Gastroesophageal sphincter (tissue), 4 donors: ENCODE measurements at regions not wholly inside any gene's neighbourhood (a gene's known extent, or its start where the extent isn't known, plus 50 kb on each side); places are given as distances from the start of the nearest gene placed in this dataset.

Experiments used
- ATAC-seq: fragments of 150-250 bp; one replicate; pipeline ENCODE4 v1.9.1; 2016; ENCODE audit warnings: mild to moderate bottlenecking, moderate library complexity
- H3K27ac ChIP-seq, 4 donors: fragments of 200-600 bp; sonication (generic) in 3 of 4; 1 replicate in 3 of 4; 2 replicates in 1 of 4; pipeline ENCODE4 v1.5.1; 2016 to 2019
- H3K27me3 ChIP-seq: fragments of 200-600 bp; sonication (generic); one replicate; pipeline ENCODE4 v1.5.1; 2019
- H3K36me3 ChIP-seq, 2 donors: fragments of 200-600 bp; sonication (generic); one replicate each; pipeline ENCODE4 v1.5.1; 2019; ENCODE audit warnings: control low read depth in 1 of 2
- H3K4me1 ChIP-seq, 3 donors: fragments of 200-600 bp; sonication (generic); 1 replicate in 2 of 3; 2 replicates in 1 of 3; pipeline ENCODE4 v1.5.1; 2016 to 2019; ENCODE audit warnings: control low read depth in 2 of 3
- H3K4me3 ChIP-seq, 2 donors: fragments of 200-600 bp; sonication (generic); one replicate each; pipeline ENCODE4 v1.5.1; 2019; ENCODE audit warnings: mild to moderate bottlenecking in 1 of 2, moderate library complexity in 1 of 2
- H3K9me3 ChIP-seq, 3 donors: fragments of 200-600 bp; sonication (generic); one replicate each; pipeline ENCODE4 v1.5.1; 2017 to 2019; ENCODE audit warnings: control low read depth in 2 of 3
- EP300 ChIP-seq: sonication (generic); formaldehyde crosslinking; IDR thresholded peaks from one replicate; pipeline ENCODE4 v1.6.1; 2017; ENCODE audit warnings: antibody characterized with exemption, mild to moderate bottlenecking
- POLR2A ChIP-seq, 2 donors: fragments of 450-650 bp; IDR thresholded peaks; one replicate each; pipeline ENCODE4 v1.6.1; 2017; ENCODE audit warnings: antibody characterized with exemption in 2 of 2, mild to moderate bottlenecking in 2 of 2, moderate library complexity in 1 of 2
- POLR2AphosphoS5 ChIP-seq: sonication (generic); formaldehyde crosslinking; IDR thresholded peaks from one replicate; pipeline ENCODE4 v1.6.1; 2017; ENCODE audit warnings: antibody characterized with exemption
- WGBS, 2 donors: methylation state at CpG; one replicate each; pipeline ENCODE4 v1.1.5; 2018; ENCODE audit warnings: low coverage in 1 of 2; 5-methylcytosine and 5-hydroxymethylcytosine counted together
- TF ChIP-seq, protein P1 (sequence below), 4 experiments: fragments of 200-600 bp in 2 of 4; fragments of 450-650 bp in 2 of 4; sonication (generic) in 1 of 4; IDR thresholded peaks; one replicate each; pipeline ENCODE4 v1.5.1; 2017 to 2019; ENCODE audit warnings: antibody characterized with exemption in 4 of 4, mild to moderate bottlenecking in 2 of 4, moderate library complexity in 2 of 4

- no peak for ATAC-seq
- peaks cover 32% of the 10 kb centered on the region for H3K27me3 ChIP-seq
Observed at GRCh38 chr16:51440131-51440889, 289.2 kb upstream of the SALL1 start.

DNA sequence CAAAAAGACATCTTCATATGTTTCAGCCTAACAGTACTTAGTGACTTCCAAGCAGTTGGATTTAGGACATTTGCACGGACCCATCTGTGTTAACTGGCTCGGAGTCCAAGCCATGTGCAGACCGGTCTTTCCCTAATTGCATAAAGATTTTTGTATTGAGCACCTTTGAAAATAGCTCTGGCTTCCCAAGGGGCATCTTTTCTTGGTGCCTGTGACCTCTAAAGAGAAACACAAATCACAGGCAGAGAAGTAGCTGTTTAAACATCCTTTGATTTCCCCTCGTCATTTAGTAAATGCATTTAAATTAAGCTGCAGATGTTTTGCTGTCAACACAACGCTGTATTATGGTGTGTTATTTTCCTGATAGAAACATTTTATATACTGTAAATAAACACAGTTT, 288.2 kb upstream of the SALL1 start:
- Histone ChIP-seq H3K4me1 (no peaks in the 10 kb centered on the region), H3K9me3 (peaks cover 0 to 9% (median 0%) of the 10 kb centered on the region in 3 donors), H3K27ac (no peak overlapping the region), H3K36me3 (no peaks in the 10 kb centered on the region), H3K4me3 (no peak overlapping the region), H3K27me3 (peaks cover 40% of the 10 kb centered on the region)
- TF ChIP-seq POLR2AphosphoS5 (no peak), EP300 (no peak), POLR2A (IDR thresholded peaks at IDR 0.05) (no peak)
- TF ChIP-seq, protein P1, sequence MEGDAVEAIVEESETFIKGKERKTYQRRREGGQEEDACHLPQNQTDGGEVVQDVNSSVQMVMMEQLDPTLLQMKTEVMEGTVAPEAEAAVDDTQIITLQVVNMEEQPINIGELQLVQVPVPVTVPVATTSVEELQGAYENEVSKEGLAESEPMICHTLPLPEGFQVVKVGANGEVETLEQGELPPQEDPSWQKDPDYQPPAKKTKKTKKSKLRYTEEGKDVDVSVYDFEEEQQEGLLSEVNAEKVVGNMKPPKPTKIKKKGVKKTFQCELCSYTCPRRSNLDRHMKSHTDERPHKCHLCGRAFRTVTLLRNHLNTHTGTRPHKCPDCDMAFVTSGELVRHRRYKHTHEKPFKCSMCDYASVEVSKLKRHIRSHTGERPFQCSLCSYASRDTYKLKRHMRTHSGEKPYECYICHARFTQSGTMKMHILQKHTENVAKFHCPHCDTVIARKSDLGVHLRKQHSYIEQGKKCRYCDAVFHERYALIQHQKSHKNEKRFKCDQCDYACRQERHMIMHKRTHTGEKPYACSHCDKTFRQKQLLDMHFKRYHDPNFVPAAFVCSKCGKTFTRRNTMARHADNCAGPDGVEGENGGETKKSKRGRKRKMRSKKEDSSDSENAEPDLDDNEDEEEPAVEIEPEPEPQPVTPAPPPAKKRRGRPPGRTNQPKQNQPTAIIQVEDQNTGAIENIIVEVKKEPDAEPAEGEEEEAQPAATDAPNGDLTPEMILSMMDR (IDR thresholded peaks at IDR 0.05) = no peak
- no peak for ATAC-seq
- WGBS, 2 donors = 41 to 58% methylated on average over 5 of the region's 5 CpGs

More at GRCh38 chr16:51440131-51440889, 289.2 kb upstream of the SALL1 start:
- Histone ChIP-seq H3K4me1 (no peaks in the 10 kb centered on the region), H3K9me3 (no peaks in the 10 kb centered on the region), H3K27ac (no peak overlapping the region), H3K4me3 (no peak overlapping the region), H3K36me3 (no peaks in the 10 kb centered on the region)
- WGBS, 2 donors = 5 to 16% methylated on average over 13 of the region's 14 CpGs
- TF ChIP-seq, protein P1 (IDR thresholded peaks at IDR 0.05) = no peak
- TF ChIP-seq POLR2AphosphoS5 (no peak), POLR2A (IDR thresholded peaks at IDR 0.05) (no peak), EP300 (no peak)

DNA sequence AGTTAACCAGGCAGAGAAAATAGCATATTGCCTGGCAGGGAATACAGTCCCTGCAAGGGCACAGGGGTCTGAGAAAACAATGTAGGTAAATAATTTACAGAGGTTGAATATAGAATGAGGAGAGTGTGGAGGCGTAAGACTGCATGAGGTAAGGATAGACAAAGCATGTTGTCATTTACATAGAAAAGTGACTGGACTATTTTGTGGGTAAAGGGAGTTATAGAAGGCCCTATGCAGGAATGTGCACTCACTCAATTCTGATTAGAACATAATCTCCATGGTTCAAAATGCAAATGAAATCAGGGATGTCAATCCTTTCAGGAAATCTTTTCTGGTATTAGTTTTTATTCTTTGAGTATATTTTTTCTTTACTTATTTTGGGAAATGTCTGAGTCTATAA, 285.7 kb upstream of the SALL1 start:
- H3K4me3 ChIP-seq = no peak overlapping the region
- TF ChIP-seq POLR2AphosphoS5 = no peak
- TF ChIP-seq, protein P1 (IDR thresholded peaks at IDR 0.05) = no peak
- TF ChIP-seq EP300 = no peak
- TF ChIP-seq POLR2A (IDR thresholded peaks at IDR 0.05) = no peak
- no peak for ATAC-seq
- H3K36me3 ChIP-seq = no peaks in the 10 kb centered on the region
- 85 to 100% methylated on average over 1 of the region's 1 CpG for WGBS, 2 donors
- no peaks in the 10 kb centered on the region for H3K4me1 ChIP-seq
- peaks cover 0 to 11% (median 0%) of the 10 kb centered on the region in 3 donors for H3K9me3 ChIP-seq
- no peak overlapping the region for H3K27ac ChIP-seq
- H3K27me3 ChIP-seq = peaks cover 44% of the 10 kb centered on the region

DNA sequence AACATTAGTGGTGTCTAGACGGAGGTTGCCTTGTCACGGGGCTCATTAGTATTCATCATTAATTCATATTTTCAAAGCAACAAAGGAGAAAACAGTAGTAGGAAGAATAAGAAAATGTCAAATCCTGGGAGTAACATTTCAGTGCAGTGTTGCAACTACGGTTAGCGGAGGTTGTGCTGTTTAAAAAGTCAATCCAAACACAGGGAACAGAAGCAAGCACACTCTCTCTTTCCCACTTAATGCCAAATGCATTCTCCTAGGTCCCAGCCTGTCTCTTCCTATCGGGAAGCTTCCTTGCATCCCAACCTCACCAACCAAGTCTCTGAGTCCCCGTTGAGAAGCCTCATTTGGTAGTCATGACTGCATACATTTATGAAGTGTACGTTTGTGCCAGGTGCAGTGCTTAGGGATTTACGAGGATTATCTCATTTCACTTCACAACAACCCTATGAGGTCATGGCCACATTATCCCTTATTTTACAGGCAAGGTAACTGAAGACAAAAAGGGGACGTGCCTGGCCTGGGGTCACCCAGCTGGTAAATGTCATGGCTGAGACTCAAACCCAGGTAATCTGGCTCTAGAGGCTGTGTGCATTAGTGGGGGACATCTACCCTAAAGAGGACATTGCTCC, 283.6 kb upstream of the SALL1 start:
- no peak for ATAC-seq
- Histone ChIP-seq H3K36me3 (no peaks in the 10 kb centered on the region), H3K27me3 (peaks cover 36% of the 10 kb centered on the region), H3K4me1 (no peaks in the 10 kb centered on the region), H3K4me3 (no peak overlapping the region), H3K9me3 (peaks cover 0 to 11% (median 0%) of the 10 kb centered on the region in 3 donors), H3K27ac (no peak overlapping the region)
- 58 to 80% methylated on average over 7 to 8 of the region's 9 CpGs for WGBS, 2 donors
- TF ChIP-seq, protein P1 (IDR thresholded peaks at IDR 0.05) = no peak
- no peak for TF ChIP-seq POLR2A (IDR thresholded peaks at IDR 0.05)
- TF ChIP-seq POLR2AphosphoS5 = no peak
- no peak for TF ChIP-seq EP300
